ENCODE measurements at regions not wholly inside any gene's neighbourhood (a gene's known extent, or its start where the extent isn't known, plus 50 kb on each side); places are given as distances from the start of the nearest gene placed in this dataset.

DNA sequence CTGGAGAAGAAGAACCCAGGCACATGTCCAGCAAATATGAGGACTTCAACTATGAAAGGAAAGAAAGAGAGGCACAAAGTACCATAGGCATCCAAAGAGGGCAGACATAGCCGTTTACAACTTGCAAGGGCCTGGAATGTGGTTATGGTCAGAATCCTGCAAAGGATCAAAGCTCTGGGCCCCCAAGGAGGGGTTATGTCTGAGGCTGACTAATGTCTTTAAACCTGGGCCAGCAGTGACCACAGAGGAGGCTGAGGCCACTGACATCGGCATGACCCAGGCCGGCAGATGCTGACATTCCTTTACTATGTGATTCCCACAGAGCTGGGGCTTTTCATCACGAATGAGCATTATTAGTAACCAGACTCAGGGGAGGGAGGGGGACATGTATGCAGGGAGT lies 861.1 kb downstream of the DHX35 start:
- Histone ChIP-seq H3K27ac (replicated peaks) (no peak overlapping the region), H3K27me3 (ENCODE audit: insufficient read depth, poor library complexity, severe bottlenecking) (no peaks in the 10 kb centered on the region), H3K4me3 (replicated peaks; ENCODE audit: insufficient read depth, low read length) (no peak overlapping the region)
- TF ChIP-seq POLR2AphosphoS5 (IDR thresholded peaks at IDR 0.05; ENCODE audit: low read depth) = no peak
- TF ChIP-seq, protein P1, sequence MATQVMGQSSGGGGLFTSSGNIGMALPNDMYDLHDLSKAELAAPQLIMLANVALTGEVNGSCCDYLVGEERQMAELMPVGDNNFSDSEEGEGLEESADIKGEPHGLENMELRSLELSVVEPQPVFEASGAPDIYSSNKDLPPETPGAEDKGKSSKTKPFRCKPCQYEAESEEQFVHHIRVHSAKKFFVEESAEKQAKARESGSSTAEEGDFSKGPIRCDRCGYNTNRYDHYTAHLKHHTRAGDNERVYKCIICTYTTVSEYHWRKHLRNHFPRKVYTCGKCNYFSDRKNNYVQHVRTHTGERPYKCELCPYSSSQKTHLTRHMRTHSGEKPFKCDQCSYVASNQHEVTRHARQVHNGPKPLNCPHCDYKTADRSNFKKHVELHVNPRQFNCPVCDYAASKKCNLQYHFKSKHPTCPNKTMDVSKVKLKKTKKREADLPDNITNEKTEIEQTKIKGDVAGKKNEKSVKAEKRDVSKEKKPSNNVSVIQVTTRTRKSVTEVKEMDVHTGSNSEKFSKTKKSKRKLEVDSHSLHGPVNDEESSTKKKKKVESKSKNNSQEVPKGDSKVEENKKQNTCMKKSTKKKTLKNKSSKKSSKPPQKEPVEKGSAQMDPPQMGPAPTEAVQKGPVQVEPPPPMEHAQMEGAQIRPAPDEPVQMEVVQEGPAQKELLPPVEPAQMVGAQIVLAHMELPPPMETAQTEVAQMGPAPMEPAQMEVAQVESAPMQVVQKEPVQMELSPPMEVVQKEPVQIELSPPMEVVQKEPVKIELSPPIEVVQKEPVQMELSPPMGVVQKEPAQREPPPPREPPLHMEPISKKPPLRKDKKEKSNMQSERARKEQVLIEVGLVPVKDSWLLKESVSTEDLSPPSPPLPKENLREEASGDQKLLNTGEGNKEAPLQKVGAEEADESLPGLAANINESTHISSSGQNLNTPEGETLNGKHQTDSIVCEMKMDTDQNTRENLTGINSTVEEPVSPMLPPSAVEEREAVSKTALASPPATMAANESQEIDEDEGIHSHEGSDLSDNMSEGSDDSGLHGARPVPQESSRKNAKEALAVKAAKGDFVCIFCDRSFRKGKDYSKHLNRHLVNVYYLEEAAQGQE (IDR thresholded peaks at IDR 0.05; ENCODE audit: insufficient replicate concordance, low read depth) = no peak
- TF ChIP-seq GABPA (IDR thresholded peaks at IDR 0.05; ENCODE audit: low read depth) = no peak
- TF ChIP-seq, protein P2, sequence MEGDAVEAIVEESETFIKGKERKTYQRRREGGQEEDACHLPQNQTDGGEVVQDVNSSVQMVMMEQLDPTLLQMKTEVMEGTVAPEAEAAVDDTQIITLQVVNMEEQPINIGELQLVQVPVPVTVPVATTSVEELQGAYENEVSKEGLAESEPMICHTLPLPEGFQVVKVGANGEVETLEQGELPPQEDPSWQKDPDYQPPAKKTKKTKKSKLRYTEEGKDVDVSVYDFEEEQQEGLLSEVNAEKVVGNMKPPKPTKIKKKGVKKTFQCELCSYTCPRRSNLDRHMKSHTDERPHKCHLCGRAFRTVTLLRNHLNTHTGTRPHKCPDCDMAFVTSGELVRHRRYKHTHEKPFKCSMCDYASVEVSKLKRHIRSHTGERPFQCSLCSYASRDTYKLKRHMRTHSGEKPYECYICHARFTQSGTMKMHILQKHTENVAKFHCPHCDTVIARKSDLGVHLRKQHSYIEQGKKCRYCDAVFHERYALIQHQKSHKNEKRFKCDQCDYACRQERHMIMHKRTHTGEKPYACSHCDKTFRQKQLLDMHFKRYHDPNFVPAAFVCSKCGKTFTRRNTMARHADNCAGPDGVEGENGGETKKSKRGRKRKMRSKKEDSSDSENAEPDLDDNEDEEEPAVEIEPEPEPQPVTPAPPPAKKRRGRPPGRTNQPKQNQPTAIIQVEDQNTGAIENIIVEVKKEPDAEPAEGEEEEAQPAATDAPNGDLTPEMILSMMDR (IDR thresholded peaks at IDR 0.05; ENCODE audit: insufficient read depth, low read length) = no peak
- no peak for TF ChIP-seq SPI1 (IDR thresholded peaks at IDR 0.05; ENCODE audit: borderline replicate concordance, low read depth)
- no peak for DNase-seq (ENCODE audit: low read depth in 1 of 2, low spot score in 1 of 2)

DNA sequence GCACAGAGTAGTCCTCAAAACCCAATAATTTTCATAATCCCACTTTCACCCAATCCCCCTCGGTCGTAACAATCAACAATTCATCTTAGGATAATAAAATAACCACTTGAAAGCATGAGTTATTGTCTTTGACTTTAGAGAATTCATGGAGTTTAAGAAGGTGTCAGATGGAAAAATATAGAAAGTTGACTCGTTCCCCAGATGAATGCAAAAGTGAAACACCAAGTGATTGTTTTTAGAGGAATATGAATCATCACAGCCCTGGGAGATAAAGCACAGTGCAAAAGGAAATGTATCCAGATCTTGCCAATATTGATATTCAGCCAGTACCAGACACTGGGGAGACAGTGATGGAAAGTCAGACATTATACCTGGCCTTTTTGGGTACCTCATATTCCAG lies 860.5 kb downstream of the DHX35 start:
- H3K4me3 ChIP-seq (replicated peaks; ENCODE audit: insufficient read depth, low read length) = no peak overlapping the region
- TF ChIP-seq, protein P1 (IDR thresholded peaks at IDR 0.05; ENCODE audit: insufficient replicate concordance, low read depth) = no peak
- TF ChIP-seq POLR2AphosphoS5 (IDR thresholded peaks at IDR 0.05; ENCODE audit: low read depth) = no peak
- no peak for TF ChIP-seq GABPA (IDR thresholded peaks at IDR 0.05; ENCODE audit: low read depth)
- TF ChIP-seq SPI1 (IDR thresholded peaks at IDR 0.05; ENCODE audit: borderline replicate concordance, low read depth) = no peak
- TF ChIP-seq, protein P2 (IDR thresholded peaks at IDR 0.05; ENCODE audit: insufficient read depth, low read length) = no peak
- H3K27ac ChIP-seq (replicated peaks) = no peak overlapping the region
- H3K27me3 ChIP-seq (ENCODE audit: insufficient read depth, poor library complexity, severe bottlenecking) = no peaks in the 10 kb centered on the region
- no peak for DNase-seq (ENCODE audit: low read depth in 1 of 2, low spot score in 1 of 2)

DNA sequence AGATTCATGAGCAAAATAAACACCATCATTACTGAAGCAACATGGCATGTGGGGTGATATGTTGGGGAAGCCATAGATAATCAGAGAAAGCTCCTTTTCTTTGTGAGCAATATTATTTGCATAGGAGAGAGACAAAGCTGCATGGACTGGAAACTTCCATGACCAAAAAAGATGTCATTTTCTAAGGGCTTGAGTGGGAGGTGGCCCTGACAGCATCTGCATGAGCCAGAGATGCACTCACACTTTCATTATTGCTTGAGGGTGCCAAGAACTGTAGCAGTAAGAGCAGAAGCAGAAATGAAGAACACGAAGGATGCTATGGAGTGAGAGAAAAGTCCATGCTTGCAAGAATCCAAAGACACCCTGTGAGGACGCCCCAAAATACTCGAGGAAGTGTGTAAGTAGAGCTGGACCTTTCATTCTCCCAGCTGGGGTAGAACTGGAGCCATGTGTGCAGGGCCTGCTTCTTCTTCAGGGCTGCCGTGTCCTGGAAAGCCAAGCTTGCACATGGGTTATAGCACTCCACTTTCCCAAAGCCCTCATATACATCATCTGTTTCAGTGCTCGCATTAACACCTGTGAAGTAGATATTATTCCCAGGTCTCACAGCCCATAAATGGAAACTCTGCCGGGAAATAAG lies 851.2 kb downstream of the DHX35 start:
- Histone ChIP-seq H3K4me3 (replicated peaks; ENCODE audit: insufficient read depth, low read length) (no peak overlapping the region), H3K27me3 (ENCODE audit: insufficient read depth, poor library complexity, severe bottlenecking) (no peaks in the 10 kb centered on the region), H3K27ac (replicated peaks) (no peak overlapping the region)
- TF ChIP-seq POLR2AphosphoS5 (IDR thresholded peaks at IDR 0.05; ENCODE audit: low read depth) (no peak), SPI1 (IDR thresholded peaks at IDR 0.05; ENCODE audit: borderline replicate concordance, low read depth) (no peak), GABPA (IDR thresholded peaks at IDR 0.05; ENCODE audit: low read depth) (no peak)
- TF ChIP-seq, protein P1 (IDR thresholded peaks at IDR 0.05; ENCODE audit: insufficient replicate concordance, low read depth) = no peak
- TF ChIP-seq, protein P2 (IDR thresholded peaks at IDR 0.05; ENCODE audit: insufficient read depth, low read length) = no peak
- no peak for DNase-seq (ENCODE audit: low read depth in 1 of 2, low spot score in 1 of 2)
